Endothelial cell of umbilical vein (primary cell): ENCODE measurements at regions not wholly inside any gene's neighbourhood (a gene's known extent, or its start where the extent isn't known, plus 50 kb on each side); places are given as distances from the start of the nearest gene placed in this dataset.

Source experiments
- BruUV-seq: library from RNA; stranded (reverse); fragments of 400-500 nt; replicated peaks from 2 replicates; lab custom pipeline; 2021; lab: Mats Ljungman, UMichigan
- CTCF ChIA-PET: fragments of 300-600, 350-600 bp; sonication (Branson Sonifier 250); formaldehyde crosslinking; loops from one replicate; lab custom pipeline; 2021; ENCODE audit warnings: antibody characterized with exemption, inconsistent platforms; lab: Charles Lee
- POLR2A ChIA-PET: fragments of 300-600, 350-600 bp; sonication (Branson Sonifier 250); formaldehyde crosslinking; loops from one replicate; lab custom pipeline; 2021; ENCODE audit warnings: antibody characterized with exemption, inconsistent platforms; lab: Charles Lee
- DNase-seq: peaks from one replicate; pipeline ENCODE4 v3.0.0-alpha.2; 2011; ENCODE audit warnings: low read depth, low spot score
- FAIRE-seq: peaks from 2 replicates; lab custom pipeline; 2011; peaks lifted over from hg19 to GRCh38; lab: Jason Lieb, UNC
- H2AFZ ChIP-seq: 2 replicates; pipeline ENCODE4 v1.6.0; 2012; ENCODE audit warnings: low read depth, low read length, control low read depth, inconsistent platforms
- H3K27ac ChIP-seq: 2 replicates; pipeline ENCODE4 v1.5.1; 2011; ENCODE audit warnings: low read depth, mild to moderate bottlenecking, control low read depth, low read length, moderate library complexity; ENCODE audit not compliant: insufficient read depth
- H3K27me3 ChIP-seq, 2 experiments: 2 replicates each; pipeline versions ENCODE4 v1.6.0 to v1.6.1; 2011; ENCODE audit warnings: low read length in 2 of 2, mixed read lengths in 1 of 2; ENCODE audit not compliant: control insufficient read depth in 2 of 2, insufficient read depth in 2 of 2
- H3K36me3 ChIP-seq, 2 experiments: 2 replicates in 1 of 2; 3 replicates in 1 of 2; pipeline ENCODE4 v1.5.1; 2011; ENCODE audit warnings: low read length in 2 of 2, mild to moderate bottlenecking in 1 of 2, moderate library complexity in 1 of 2; ENCODE audit not compliant: control insufficient read depth in 2 of 2, insufficient read depth in 2 of 2; ENCODE audit errors: extremely low read depth in 1 of 2
- H3K4me1 ChIP-seq: 3 replicates; pipeline ENCODE4 v1.5.1; 2011; ENCODE audit warnings: mild to moderate bottlenecking, low read length; ENCODE audit not compliant: control insufficient read depth, insufficient read depth; ENCODE audit errors: extremely low read depth
- H3K4me2 ChIP-seq: 2 replicates; pipeline ENCODE4 v1.6.1; 2011; ENCODE audit warnings: low read length, control low read depth, mixed read lengths; ENCODE audit not compliant: insufficient read depth
- H3K4me3 ChIP-seq, 3 experiments: fragments of 200-600 bp in 1 of 3; sonication (generic), shearing (Covaris generic) in 1 of 3; replicated peaks in 1 of 3; 2 replicates each; pipeline ENCODE4 v1.5.1; 2011 to 2016; ENCODE audit warnings: control low read depth in 3 of 3, low read length in 3 of 3, mild to moderate bottlenecking in 2 of 3, inconsistent platforms in 1 of 3, low read depth in 1 of 3, moderate library complexity in 1 of 3; ENCODE audit not compliant: insufficient read depth in 1 of 3
- H3K79me2 ChIP-seq: 2 replicates; pipeline ENCODE4 v1.6.0; 2012; ENCODE audit warnings: low read length, inconsistent platforms; ENCODE audit not compliant: control insufficient read depth, insufficient read depth
- H3K9ac ChIP-seq: replicated peaks from 2 replicates; pipeline ENCODE3; 2011; ENCODE audit warnings: low read length, control low read depth; ENCODE audit not compliant: insufficient read depth; ENCODE audit errors: extremely low read depth
- H3K9me1 ChIP-seq: replicated peaks from 3 replicates; pipeline ENCODE4 v1.6.0; 2011; ENCODE audit warnings: mild to moderate bottlenecking, low read length; ENCODE audit not compliant: control insufficient read depth, insufficient read depth; ENCODE audit errors: extremely low read depth
- H3K9me3 ChIP-seq: replicated peaks from 2 replicates; pipeline ENCODE4 v1.5.1; 2012; ENCODE audit warnings: low read length, inconsistent platforms; ENCODE audit not compliant: control insufficient read depth, insufficient read depth
- H4K20me1 ChIP-seq: replicated peaks from 2 replicates; pipeline ENCODE3; 2011; ENCODE audit warnings: mild to moderate bottlenecking, low read length; ENCODE audit not compliant: control insufficient read depth, insufficient read depth; ENCODE audit errors: extremely low read depth
- EZH2 ChIP-seq: IDR thresholded peaks from 2 replicates; pipeline ENCODE4 v1.6.1; 2012; ENCODE audit warnings: borderline replicate concordance, low read depth, mild to moderate bottlenecking, moderate library complexity, low read length, inconsistent platforms; ENCODE audit not compliant: severe bottlenecking
- FOS ChIP-seq: IDR thresholded peaks from 2 replicates; pipeline ENCODE4 v1.6.1; 2011; ENCODE audit warnings: mild to moderate bottlenecking, low read length, moderate library complexity, borderline replicate concordance; ENCODE audit not compliant: insufficient read depth
- MAX ChIP-seq: IDR thresholded peaks from 2 replicates; pipeline ENCODE4 v1.6.1; 2011; ENCODE audit not compliant: insufficient read depth, insufficient read length
- POLR2AphosphoS5 ChIP-seq: IDR thresholded peaks from 2 replicates; pipeline ENCODE4 v1.6.1; 2012; ENCODE audit warnings: low read depth, mild to moderate bottlenecking, control low read depth, low read length, moderate library complexity; ENCODE audit not compliant: insufficient read depth
- dilution Hi-C: fragments of 300-500 bp; cut with MboI; formaldehyde crosslinking; loops from one replicate; pipeline ENCODE4 v1.15.0; 2019; ENCODE audit warnings: low sequenced_read_pairs; ENCODE audit not compliant: extremely low pct_ligation_motif_present
- intact Hi-C: fragments of 100-400 bp; cut with micrococcal nuclease; formaldehyde crosslinking; loops from one replicate; pipeline ENCODE4 v1.10.0; 2022

DNA sequence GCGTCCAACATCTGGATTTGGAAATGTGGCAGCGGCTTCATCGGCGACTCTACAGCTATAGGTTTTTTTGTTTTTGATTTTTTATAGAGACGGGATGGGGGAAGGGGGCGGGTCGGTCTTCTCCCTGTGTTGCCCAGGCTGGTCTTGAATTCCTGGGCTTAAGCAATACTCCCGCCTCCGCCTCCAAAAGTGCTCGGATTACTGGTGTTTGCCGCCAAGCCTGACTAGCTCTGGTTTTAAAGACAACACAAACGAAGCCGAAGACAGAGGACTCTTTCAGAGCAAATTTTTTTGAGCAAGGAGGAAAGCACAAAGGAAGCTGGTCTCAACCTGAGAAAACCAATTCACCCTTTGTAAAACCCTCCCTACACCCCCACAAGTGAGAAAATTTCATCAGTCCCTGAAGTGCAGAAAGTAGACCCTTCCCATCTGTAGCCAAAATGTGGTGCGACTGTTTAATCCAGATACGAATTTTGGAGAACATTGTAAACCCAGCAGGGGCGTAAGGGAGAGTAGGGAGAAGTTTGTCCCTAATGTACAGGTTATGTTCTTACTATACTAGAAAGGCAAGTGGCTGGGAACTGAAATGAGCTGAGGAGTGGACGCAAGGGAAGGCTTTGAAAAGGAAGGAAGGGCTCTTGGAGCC, 185.9 kb downstream of the TRIM27 start:
- no peak for FAIRE-seq
- H3K27me3 ChIP-seq, result peaks cover 49 to 57% of the 10 kb centered on the region in 2 experiments
- DNase-seq, result no peak
- H3K9me1 ChIP-seq, result no peaks in the 10 kb centered on the region
- no peak overlapping the region for H3K9ac ChIP-seq
- ChIA-PET CTCF (interaction anchor here (1.7 kb wide), 1 partner anchor 9 kb away, joined by 4 read pairs; no protein-coding TSS in a partner anchor), POLR2A (no interaction called here)
- no peak overlapping the region for H3K27ac ChIP-seq
- dilution Hi-C loops, result no loop called here
- H3K4me2 ChIP-seq, result no peak overlapping the region
- no peaks in the 10 kb centered on the region for H3K79me2 ChIP-seq
- H4K20me1 ChIP-seq, result no peaks in the 10 kb centered on the region
- H3K9me3 ChIP-seq, result no peaks in the 10 kb centered on the region
- no peak overlapping the region for H3K4me3 ChIP-seq
- intact Hi-C loops, result no loop called here
- no peaks in the 10 kb centered on the region for H3K36me3 ChIP-seq
- no peak for TF ChIP-seq POLR2AphosphoS5
- TF ChIP-seq EZH2, result peak; percentile 46
- no peak for TF ChIP-seq MAX
- no peak for TF ChIP-seq FOS
- no TSS peak for BruUV-seq
- no peaks in the 10 kb centered on the region for H3K4me1 ChIP-seq
- no peak overlapping the region for H2AFZ ChIP-seq

DNA sequence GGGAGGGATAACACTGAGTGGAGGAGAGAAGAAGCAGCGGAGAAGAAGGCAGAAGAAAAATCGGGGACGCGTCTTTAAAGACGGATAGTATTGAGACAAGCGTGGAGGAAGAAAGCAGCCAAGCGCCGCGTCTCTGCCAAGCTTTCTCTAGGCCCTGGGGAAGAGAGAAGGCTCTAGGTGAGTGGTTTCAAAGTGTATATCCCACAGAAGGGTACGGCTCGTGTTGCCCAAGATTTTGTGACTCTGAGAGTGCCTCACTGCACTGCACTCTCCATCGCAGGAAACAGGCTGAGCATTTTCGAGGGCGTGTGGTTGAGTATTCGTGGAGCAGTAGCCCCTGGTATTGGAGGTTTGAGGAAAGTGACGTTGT, 185.4 kb downstream of the TRIM27 start:
- intact Hi-C loops, result no loop called here
- Histone ChIP-seq H3K4me3 (no peak overlapping the region), H3K9ac (no peak overlapping the region), H3K4me2 (no peak overlapping the region), H3K4me1 (no peaks in the 10 kb centered on the region), H3K9me3 (no peaks in the 10 kb centered on the region), H3K36me3 (no peaks in the 10 kb centered on the region), H3K79me2 (no peaks in the 10 kb centered on the region), H4K20me1 (no peaks in the 10 kb centered on the region), H3K27me3 (peaks cover 48 to 52% of the 10 kb centered on the region in 2 experiments), H3K27ac (no peak overlapping the region), H2AFZ (no peak overlapping the region), H3K9me1 (no peaks in the 10 kb centered on the region)
- TF ChIP-seq MAX (no peak), EZH2 (peak; percentile 65)
- POLR2A ChIA-PET, result no interaction called here
- DNase-seq (no peak), FAIRE-seq (no peak)
- CTCF ChIA-PET, result interaction anchor here (1.7 kb wide), 1 partner anchor 10 kb away, joined by 4 read pairs; no protein-coding TSS in a partner anchor
- no TSS peak for BruUV-seq
- dilution Hi-C loops, result no loop called here
